PC-9 (cell line): ENCODE measurements at regions not wholly inside any gene's neighbourhood (a gene's known extent, or its start where the extent isn't known, plus 50 kb on each side); places are given as distances from the start of the nearest gene placed in this dataset.

Source experiments
- CTCF ChIP-seq: fragments of 200-600 bp; sonication (generic); conservative IDR thresholded peaks from 2 replicates; pipeline ENCODE4 v1.6.1; 2017; ENCODE audit warnings: mixed run types, antibody characterized with exemption, mild to moderate bottlenecking, moderate library complexity
- EZH2 ChIP-seq: fragments of 200-600 bp; sonication (generic); IDR thresholded peaks from 2 replicates; pipeline ENCODE4 v1.8.0; 2017; ENCODE audit warnings: antibody characterized with exemption, low read depth

GRCh38 chr18:78892721-78893120, 86.9 kb upstream of the SALL3 start:
- TF ChIP-seq CTCF (no peak), EZH2 (no peak)
